Liver (tissue), 8 donors: ENCODE measurements at regions not wholly inside any gene's neighbourhood (a gene's known extent, or its start where the extent isn't known, plus 50 kb on each side); places are given as distances from the start of the nearest gene placed in this dataset.

Experiments
- DNase-seq: peaks from one replicate; pipeline ENCODE4 v3.0.0-alpha.2; 2017; ENCODE audit warnings: low spot score
- H3K27ac ChIP-seq, 2 donors: one replicate each; pipeline ENCODE4 v1.7.0; 2013; ENCODE audit warnings: inconsistent platforms in 2 of 2, low read length in 2 of 2, control low read depth in 1 of 2, low read depth in 1 of 2, mild to moderate bottlenecking in 1 of 2
- H3K27me3 ChIP-seq, 4 donors: one replicate each; pipeline versions ENCODE4 v1.6.1 to v1.7.0; 2013; ENCODE audit warnings: low read length in 3 of 4, inconsistent platforms in 1 of 4, mild to moderate bottlenecking in 1 of 4, moderate library complexity in 1 of 4; ENCODE audit not compliant: control insufficient read depth in 4 of 4, insufficient read depth in 4 of 4
- H3K36me3 ChIP-seq, 4 donors: one replicate each; pipeline versions ENCODE4 v1.6.1 to v1.7.0; 2013; ENCODE audit warnings: low read length in 3 of 4, mild to moderate bottlenecking in 3 of 4, low read depth in 1 of 4, moderate library complexity in 1 of 4; ENCODE audit not compliant: control insufficient read depth in 4 of 4, insufficient read depth in 3 of 4
- H3K4me1 ChIP-seq, 4 donors: one replicate each; pipeline versions ENCODE4 v1.6.1 to v1.7.0; 2013; ENCODE audit warnings: low read length in 3 of 4, mild to moderate bottlenecking in 3 of 4, moderate library complexity in 1 of 4; ENCODE audit not compliant: control insufficient read depth in 4 of 4, insufficient read depth in 4 of 4
- H3K4me3 ChIP-seq, 3 donors: one replicate each; pipeline versions ENCODE4 v1.6.1 to v1.7.0; 2013; ENCODE audit warnings: low read length in 3 of 3, control low read depth in 1 of 3, low read depth in 1 of 3, mild to moderate bottlenecking in 1 of 3
- H3K9ac ChIP-seq, 2 donors: one replicate each; pipeline ENCODE4 v1.7.0; 2013; ENCODE audit warnings: low read length in 2 of 2, mild to moderate bottlenecking in 2 of 2, moderate library complexity in 2 of 2, control low read depth in 1 of 2, low read depth in 1 of 2
- H3K9me3 ChIP-seq, 4 donors: one replicate each; pipeline versions ENCODE4 v1.6.1 to v1.7.0; 2013; ENCODE audit warnings: low read length in 3 of 4; ENCODE audit not compliant: control insufficient read depth in 4 of 4
- CTCF ChIP-seq: fragments of 150-350 bp; IDR thresholded peaks from 2 replicates; pipeline ENCODE4 v1.5.1; 2017; ENCODE audit warnings: improper control_type of control experiment, low read depth, low read length; ENCODE audit not compliant: missing input control
- EGR1 ChIP-seq, 2 donors: IDR thresholded peaks; 2 replicates each; pipeline ENCODE4 v1.6.1; 2016 to 2018; ENCODE audit warnings: antibody characterized with exemption in 2 of 2, low read depth in 2 of 2
- FOXA1 ChIP-seq: IDR thresholded peaks from 2 replicates; pipeline ENCODE4 v1.6.1; 2016; ENCODE audit warnings: antibody characterized with exemption
- FOXA2 ChIP-seq: IDR thresholded peaks from 2 replicates; pipeline ENCODE4 v1.6.1; 2016; ENCODE audit warnings: antibody characterized with exemption
- GABPA ChIP-seq, 2 donors: IDR thresholded peaks in 1 of 2; conservative IDR thresholded peaks in 1 of 2; 2 replicates each; pipeline ENCODE4 v1.6.1; 2016; ENCODE audit warnings: antibody characterized with exemption in 2 of 2, mild to moderate bottlenecking in 1 of 2, moderate library complexity in 1 of 2
- HNF4A ChIP-seq, 2 donors: conservative IDR thresholded peaks; 2 replicates each; pipeline ENCODE4 v1.6.1; 2016; ENCODE audit warnings: antibody characterized with exemption in 2 of 2, mild to moderate bottlenecking in 2 of 2
- HNF4G ChIP-seq: IDR thresholded peaks from 2 replicates; pipeline ENCODE4 v1.6.1; 2016; ENCODE audit warnings: antibody characterized with exemption
- JUND ChIP-seq, 2 donors: IDR thresholded peaks; 2 replicates each; pipeline ENCODE4 v1.6.1; 2016; ENCODE audit warnings: antibody characterized with exemption in 2 of 2
- NR2F2 ChIP-seq: IDR thresholded peaks from 2 replicates; pipeline ENCODE4 v1.6.1; 2016; ENCODE audit warnings: antibody characterized with exemption
- RAD21 ChIP-seq, 2 donors: IDR thresholded peaks; 2 replicates each; pipeline ENCODE4 v1.6.1; 2016; ENCODE audit warnings: antibody characterized with exemption in 2 of 2, mild to moderate bottlenecking in 2 of 2
- REST ChIP-seq: IDR thresholded peaks from 2 replicates; pipeline ENCODE4 v1.6.1; 2016; ENCODE audit warnings: antibody characterized with exemption, mild to moderate bottlenecking
- RXRA ChIP-seq, 2 donors: IDR thresholded peaks; 2 replicates each; pipeline ENCODE4 v1.6.1; 2017 to 2018; ENCODE audit warnings: antibody characterized with exemption in 2 of 2, mild to moderate bottlenecking in 1 of 2
- SP1 ChIP-seq: IDR thresholded peaks from 2 replicates; pipeline ENCODE4 v1.6.1; 2018; ENCODE audit warnings: antibody characterized with exemption, mild to moderate bottlenecking
- TAF1 ChIP-seq: conservative IDR thresholded peaks from 2 replicates; pipeline ENCODE4 v1.6.1; 2016; ENCODE audit warnings: antibody characterized with exemption, mild to moderate bottlenecking
- YY1 ChIP-seq: IDR thresholded peaks from 2 replicates; pipeline ENCODE4 v1.6.1; 2016; ENCODE audit warnings: antibody characterized with exemption, mild to moderate bottlenecking
- whole genome bisulfite sequencing: extraction: QIAGEN DNeasy Blood & Tissue Kit; methylation state at CpG from one replicate; pipeline ENCODE4 v1.1.7; 2013; 5-methylcytosine and 5-hydroxymethylcytosine counted together
- TF ChIP-seq, protein P1 (sequence below): IDR thresholded peaks from 2 replicates; pipeline ENCODE4 v1.6.1; 2016; ENCODE audit warnings: antibody characterized with exemption
- TF ChIP-seq, protein P2 (sequence below): IDR thresholded peaks from 2 replicates; pipeline ENCODE4 v1.6.1; 2016; ENCODE audit warnings: antibody characterized with exemption
- TF ChIP-seq, protein P3 (sequence below): IDR thresholded peaks from 2 replicates; pipeline ENCODE4 v1.6.1; 2016; ENCODE audit warnings: antibody characterized with exemption
- donor health status: healthy.
- donor health status: healthy.
- donor health status: healthy.
- donor health status: healthy.
- donor health status: healthy.

- Histone ChIP-seq H3K27ac (no peak overlapping the region), H3K27me3 (no peaks in the 10 kb centered on the region), H3K4me1 (peaks cover 0 to 16% (median 12%) of the 10 kb centered on the region in 4 donors), H3K4me3 (no peak overlapping the region), H3K9ac (no peak overlapping the region), H3K9me3 (peaks cover 0 to 4% (median 1%) of the 10 kb centered on the region in 4 donors), H3K36me3 (no peaks in the 10 kb centered on the region)
- 64% methylated on average over 12 of the region's 12 CpGs for WGBS
- TF ChIP-seq, protein P1, sequence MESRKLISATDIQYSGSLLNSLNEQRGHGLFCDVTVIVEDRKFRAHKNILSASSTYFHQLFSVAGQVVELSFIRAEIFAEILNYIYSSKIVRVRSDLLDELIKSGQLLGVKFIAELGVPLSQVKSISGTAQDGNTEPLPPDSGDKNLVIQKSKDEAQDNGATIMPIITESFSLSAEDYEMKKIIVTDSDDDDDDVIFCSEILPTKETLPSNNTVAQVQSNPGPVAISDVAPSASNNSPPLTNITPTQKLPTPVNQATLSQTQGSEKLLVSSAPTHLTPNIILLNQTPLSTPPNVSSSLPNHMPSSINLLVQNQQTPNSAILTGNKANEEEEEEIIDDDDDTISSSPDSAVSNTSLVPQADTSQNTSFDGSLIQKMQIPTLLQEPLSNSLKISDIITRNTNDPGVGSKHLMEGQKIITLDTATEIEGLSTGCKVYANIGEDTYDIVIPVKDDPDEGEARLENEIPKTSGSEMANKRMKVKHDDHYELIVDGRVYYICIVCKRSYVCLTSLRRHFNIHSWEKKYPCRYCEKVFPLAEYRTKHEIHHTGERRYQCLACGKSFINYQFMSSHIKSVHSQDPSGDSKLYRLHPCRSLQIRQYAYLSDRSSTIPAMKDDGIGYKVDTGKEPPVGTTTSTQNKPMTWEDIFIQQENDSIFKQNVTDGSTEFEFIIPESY: no peak
- TF ChIP-seq, protein P2, sequence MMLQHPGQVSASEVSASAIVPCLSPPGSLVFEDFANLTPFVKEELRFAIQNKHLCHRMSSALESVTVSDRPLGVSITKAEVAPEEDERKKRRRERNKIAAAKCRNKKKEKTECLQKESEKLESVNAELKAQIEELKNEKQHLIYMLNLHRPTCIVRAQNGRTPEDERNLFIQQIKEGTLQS: no peak
- TF ChIP-seq GABPA (IDR thresholded peaks at IDR 0.05 in 1 of 2, conservative IDR thresholded peaks at IDR 0.05 in 1 of 2): no peak
- TF ChIP-seq, protein P3, sequence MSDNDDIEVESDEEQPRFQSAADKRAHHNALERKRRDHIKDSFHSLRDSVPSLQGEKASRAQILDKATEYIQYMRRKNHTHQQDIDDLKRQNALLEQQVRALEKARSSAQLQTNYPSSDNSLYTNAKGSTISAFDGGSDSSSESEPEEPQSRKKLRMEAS: no peak
- no peak for TF ChIP-seq FOXA2
- no peak for TF ChIP-seq JUND (IDR thresholded peaks at IDR 0.05)
- no peak for TF ChIP-seq RXRA (IDR thresholded peaks at IDR 0.05)
- TF ChIP-seq RAD21 (IDR thresholded peaks at IDR 0.05): no peak
- no peak for TF ChIP-seq REST
- TF ChIP-seq HNF4A (conservative IDR thresholded peaks at IDR 0.05): no peak
- no peak for TF ChIP-seq TAF1
- no peak for TF ChIP-seq NR2F2
- TF ChIP-seq YY1: no peak
- no peak for TF ChIP-seq HNF4G
- TF ChIP-seq FOXA1: no peak
- no peak for TF ChIP-seq EGR1 (IDR thresholded peaks at IDR 0.05; ENCODE audit: low read depth in 2 of 2)
- no peak for TF ChIP-seq SP1
- TF ChIP-seq CTCF: no peak
- DNase-seq: no peak
These were observed 149.9 kb downstream of the OR4M2 start for GRCh38 chr15:22229990-22230819.
